ENCODE measurements at regions not wholly inside any gene's neighbourhood (a gene's known extent, or its start where the extent isn't known, plus 50 kb on each side); places are given as distances from the start of the nearest gene placed in this dataset.

- ATAC-seq (replicated peaks; ENCODE audit: extremely low read depth, poor library complexity, severe bottlenecking), result no peak
- Mint-ChIP-seq H3K4me1 (no peaks in the 10 kb centered on the region), H3K27ac (ENCODE audit: low read depth) (no peak overlapping the region)
These were observed 99.2 kb upstream of the VRK2 start for GRCh38 chr2:57947398-57947797.

DNA sequence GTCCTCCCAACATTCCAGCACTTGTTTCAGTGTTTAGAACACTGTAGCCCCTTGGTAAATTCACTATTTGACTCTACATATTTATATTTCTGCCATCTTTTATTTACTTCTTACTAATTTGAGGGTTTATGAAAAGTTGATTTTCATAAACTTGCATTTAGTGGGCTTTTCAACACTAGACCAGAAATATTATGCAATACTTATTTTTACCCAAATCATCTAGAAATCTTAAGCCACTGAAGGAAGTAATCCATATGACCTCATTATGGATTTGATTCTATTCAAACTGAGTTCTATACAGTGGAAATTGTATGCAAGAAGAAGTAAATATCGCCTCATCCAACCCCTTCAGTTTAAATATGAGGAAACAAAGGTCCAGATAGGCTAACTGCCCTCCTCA, 92.6 kb upstream of the VRK2 start:
- Mint-ChIP-seq H3K4me3 (no peak overlapping the region), H3K9me3 (no peaks in the 10 kb centered on the region), H3K27me3 (no peaks in the 10 kb centered on the region), H3K4me1 (no peaks in the 10 kb centered on the region), H3K36me3 (ENCODE audit: insufficient read depth) (no peaks in the 10 kb centered on the region), H3K27ac (ENCODE audit: low read depth) (no peak overlapping the region)
- DNase-seq (ENCODE audit: low spot score in 2 of 2) (no peak), ATAC-seq (replicated peaks; ENCODE audit: extremely low read depth, poor library complexity, severe bottlenecking) (no peak)

More at GRCh38 chr2:57947398-57947797, 99.2 kb upstream of the VRK2 start:
- no peak for DNase-seq (ENCODE audit: low spot score in 2 of 2)
- Mint-ChIP-seq H3K27me3 (no peaks in the 10 kb centered on the region), H3K4me3 (no peak overlapping the region), H3K9me3 (no peaks in the 10 kb centered on the region), H3K36me3 (ENCODE audit: insufficient read depth) (no peaks in the 10 kb centered on the region)

DNA sequence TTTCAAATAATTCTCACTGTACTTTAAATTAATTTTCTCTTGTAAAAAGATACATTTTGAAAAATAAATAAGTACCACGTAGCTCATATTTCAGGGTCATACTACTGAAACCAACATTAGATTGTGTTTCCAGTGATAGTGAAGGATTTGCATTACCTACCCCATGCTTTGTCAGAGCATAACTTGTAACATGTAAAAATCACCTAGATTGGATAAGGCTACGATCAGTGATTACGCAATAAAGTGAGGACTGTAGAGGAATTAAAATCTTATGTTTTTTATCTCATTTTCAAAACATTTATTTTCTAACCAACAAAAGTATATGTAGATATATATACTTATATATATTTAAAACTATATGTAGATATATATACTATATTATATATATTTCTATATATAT, 89.4 kb upstream of the VRK2 start:
- no peaks in the 10 kb centered on the region for H3K9me3 Mint-ChIP-seq
- H3K27ac Mint-ChIP-seq (ENCODE audit: low read depth), result no peak overlapping the region
- H3K36me3 Mint-ChIP-seq (ENCODE audit: insufficient read depth), result no peaks in the 10 kb centered on the region
- H3K27me3 Mint-ChIP-seq, result no peaks in the 10 kb centered on the region
- no peak overlapping the region for H3K4me3 Mint-ChIP-seq
- DNase-seq (ENCODE audit: low spot score in 2 of 2), result no peak
- no peaks in the 10 kb centered on the region for H3K4me1 Mint-ChIP-seq
- no peak for ATAC-seq (replicated peaks; ENCODE audit: extremely low read depth, poor library complexity, severe bottlenecking)

DNA sequence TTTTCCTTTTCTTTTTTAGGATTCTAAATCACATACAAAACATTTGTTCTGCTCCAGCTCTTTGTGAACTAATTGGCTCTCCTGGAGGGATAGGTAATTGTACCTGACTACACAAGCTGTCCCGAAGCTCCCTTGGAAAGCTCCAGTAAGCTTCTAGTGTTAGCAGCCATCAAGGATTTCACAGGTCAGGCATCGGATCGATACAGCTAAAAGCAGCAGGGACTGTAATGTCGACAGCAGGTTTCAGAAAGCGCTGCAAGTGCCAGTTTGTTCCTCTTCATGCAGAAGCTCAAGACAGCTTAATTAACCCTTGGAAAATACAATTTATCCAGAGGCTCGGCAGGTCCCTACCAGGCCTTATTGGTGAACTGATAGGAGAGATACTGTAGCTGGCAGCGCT, 87.2 kb upstream of the VRK2 start:
- ATAC-seq (replicated peaks; ENCODE audit: extremely low read depth, poor library complexity, severe bottlenecking) (no peak), DNase-seq (ENCODE audit: low spot score in 2 of 2) (no peak)
- no peaks in the 10 kb centered on the region for H3K4me1 Mint-ChIP-seq
- no peaks in the 10 kb centered on the region for H3K9me3 Mint-ChIP-seq
- no peak overlapping the region for H3K4me3 Mint-ChIP-seq
- H3K36me3 Mint-ChIP-seq (ENCODE audit: insufficient read depth), result no peaks in the 10 kb centered on the region
- H3K27me3 Mint-ChIP-seq, result no peaks in the 10 kb centered on the region
- H3K27ac Mint-ChIP-seq (ENCODE audit: low read depth), result no peak overlapping the region

GRCh38 chr2:57962861-57963260, 83.7 kb upstream of the VRK2 start:
- Mint-ChIP-seq H3K9me3 (no peaks in the 10 kb centered on the region), H3K27ac (ENCODE audit: low read depth) (no peak overlapping the region), H3K36me3 (ENCODE audit: insufficient read depth) (no peaks in the 10 kb centered on the region), H3K27me3 (no peaks in the 10 kb centered on the region), H3K4me3 (no peak overlapping the region), H3K4me1 (no peaks in the 10 kb centered on the region)
- DNase-seq (ENCODE audit: low spot score in 2 of 2), result no peak
- ATAC-seq (replicated peaks; ENCODE audit: extremely low read depth, poor library complexity, severe bottlenecking), result no peak

DNA sequence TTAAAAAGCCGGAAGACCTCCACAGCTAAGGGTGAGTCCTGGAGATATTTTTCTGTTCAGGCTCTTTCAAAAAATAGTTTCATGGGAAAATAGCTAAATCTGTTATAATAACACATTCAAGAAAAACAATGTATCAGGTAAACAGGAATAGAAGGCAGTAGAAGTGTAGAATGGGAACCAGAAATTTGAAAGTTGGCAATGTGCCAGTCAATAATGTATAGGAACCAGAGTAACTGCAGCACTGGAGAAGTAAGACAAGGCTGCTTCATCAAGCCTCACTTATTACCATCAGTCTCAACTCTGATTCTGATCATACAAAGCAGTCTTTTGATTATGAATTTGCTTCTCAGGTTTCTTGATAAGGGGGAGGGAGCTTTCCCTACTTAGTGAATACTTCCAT, 81.4 kb upstream of the VRK2 start:
- Mint-ChIP-seq H3K27me3 (no peaks in the 10 kb centered on the region), H3K4me3 (no peak overlapping the region), H3K27ac (ENCODE audit: low read depth) (no peak overlapping the region), H3K36me3 (ENCODE audit: insufficient read depth) (no peaks in the 10 kb centered on the region), H3K4me1 (no peaks in the 10 kb centered on the region), H3K9me3 (no peaks in the 10 kb centered on the region)
- no peak for ATAC-seq (replicated peaks; ENCODE audit: extremely low read depth, poor library complexity, severe bottlenecking)
- no peak for DNase-seq (ENCODE audit: low spot score in 2 of 2)

DNA sequence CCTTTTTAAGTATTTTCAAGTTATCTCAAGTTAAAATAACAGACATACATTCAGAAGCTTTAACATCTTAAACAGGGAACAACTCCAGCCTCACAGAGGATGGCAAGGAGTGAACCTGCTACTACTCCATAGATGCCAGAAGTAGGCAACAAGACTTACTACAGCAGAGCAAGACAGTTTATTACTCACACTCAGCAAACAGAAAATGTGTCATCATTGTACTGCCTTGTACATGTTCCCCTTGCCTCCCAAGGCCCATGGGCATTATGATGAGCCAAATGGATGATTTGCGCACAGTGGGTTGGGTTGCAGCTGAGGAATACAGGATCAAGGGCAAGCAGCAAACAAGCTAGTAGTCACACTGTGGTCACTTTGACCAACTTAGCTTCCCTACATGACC, 80.6 kb upstream of the VRK2 start:
- Mint-ChIP-seq H3K36me3 (ENCODE audit: insufficient read depth) (no peaks in the 10 kb centered on the region), H3K9me3 (no peaks in the 10 kb centered on the region), H3K4me1 (no peaks in the 10 kb centered on the region), H3K27ac (ENCODE audit: low read depth) (no peak overlapping the region), H3K4me3 (no peak overlapping the region), H3K27me3 (no peaks in the 10 kb centered on the region)
- ATAC-seq (replicated peaks; ENCODE audit: extremely low read depth, poor library complexity, severe bottlenecking) (no peak), DNase-seq (ENCODE audit: low spot score in 2 of 2) (no peak)

DNA sequence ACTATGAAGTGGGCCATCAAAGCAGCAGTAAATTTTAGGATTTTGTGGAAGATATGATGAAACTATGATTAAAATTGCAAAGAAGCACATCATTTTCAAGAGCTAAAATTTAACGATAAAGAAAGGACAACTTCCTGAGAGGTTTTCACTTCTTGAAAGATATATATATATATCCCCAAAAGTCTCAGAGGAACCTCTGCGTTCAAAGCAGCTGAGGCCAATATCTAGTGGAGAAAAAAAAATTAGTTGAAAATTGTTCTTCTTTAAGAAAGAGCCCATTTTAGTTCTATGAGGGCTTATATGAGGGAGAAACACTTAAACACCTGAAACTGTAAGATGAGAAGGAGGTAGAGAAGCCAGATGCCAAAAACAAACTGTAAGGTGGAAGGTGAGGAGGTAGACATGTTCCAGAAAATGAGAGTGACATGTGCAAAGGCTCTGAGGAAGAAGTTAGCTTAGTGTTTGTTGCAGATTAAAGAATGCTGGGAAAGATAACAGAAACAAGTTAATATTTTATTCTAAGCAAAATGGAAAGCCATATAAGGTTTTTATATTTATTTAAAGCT, 72.9 kb upstream of the VRK2 start:
- Mint-ChIP-seq H3K4me3 (no peak overlapping the region), H3K4me1 (no peaks in the 10 kb centered on the region)

DNA sequence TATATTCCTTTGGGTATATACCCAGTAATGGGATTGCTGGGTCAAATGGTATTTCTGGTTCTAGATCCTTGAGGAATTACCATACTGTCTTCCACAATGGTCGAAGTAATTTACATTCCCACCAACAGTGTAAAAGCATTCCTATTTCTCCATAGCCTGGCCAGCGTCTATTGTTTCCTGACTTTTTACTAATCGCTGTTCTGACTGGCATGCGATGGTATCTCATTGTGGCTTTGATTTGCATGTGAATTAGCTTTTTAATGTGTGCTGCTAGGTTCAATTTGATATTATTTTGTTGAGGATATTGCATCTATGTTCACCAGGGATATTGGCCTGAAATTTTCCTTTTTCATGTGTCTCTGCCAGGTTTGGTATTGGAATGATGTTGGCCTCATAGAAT, 67.4 kb upstream of the VRK2 start:
- Mint-ChIP-seq H3K36me3 (ENCODE audit: insufficient read depth) (no peaks in the 10 kb centered on the region), H3K4me3 (no peak overlapping the region), H3K27ac (ENCODE audit: low read depth) (no peak overlapping the region), H3K27me3 (peaks cover 44% of the 10 kb centered on the region), H3K4me1 (no peaks in the 10 kb centered on the region), H3K9me3 (peaks cover 5% of the 10 kb centered on the region)
- no peak for DNase-seq (ENCODE audit: low spot score in 2 of 2)
- no peak for ATAC-seq (replicated peaks; ENCODE audit: extremely low read depth, poor library complexity, severe bottlenecking)

More for the DNA sequence above, 72.9 kb upstream of the VRK2 start:
- H3K27me3 Mint-ChIP-seq, result no peaks in the 10 kb centered on the region
- H3K27ac Mint-ChIP-seq (ENCODE audit: low read depth), result no peak overlapping the region
- H3K9me3 Mint-ChIP-seq, result no peaks in the 10 kb centered on the region
- no peaks in the 10 kb centered on the region for H3K36me3 Mint-ChIP-seq (ENCODE audit: insufficient read depth)
- no peak for ATAC-seq (replicated peaks; ENCODE audit: extremely low read depth, poor library complexity, severe bottlenecking)
- no peak for DNase-seq (ENCODE audit: low spot score in 2 of 2)

- H3K27me3 Mint-ChIP-seq, result peaks cover 44% of the 10 kb centered on the region
- no peaks in the 10 kb centered on the region for H3K36me3 Mint-ChIP-seq (ENCODE audit: insufficient read depth)
- H3K9me3 Mint-ChIP-seq, result peaks cover 5% of the 10 kb centered on the region
- no peaks in the 10 kb centered on the region for H3K4me1 Mint-ChIP-seq
- ATAC-seq (replicated peaks; ENCODE audit: extremely low read depth, poor library complexity, severe bottlenecking) (no peak), DNase-seq (ENCODE audit: low spot score in 2 of 2) (no peak)
- no peak overlapping the region for H3K27ac Mint-ChIP-seq (ENCODE audit: low read depth)
- H3K4me3 Mint-ChIP-seq, result no peak overlapping the region
These were observed 65.4 kb upstream of the VRK2 start for GRCh38 chr2:57981083-57981768.

GRCh38 chr2:57987835-57988573, 58.6 kb upstream of the VRK2 start:
- Mint-ChIP-seq H3K4me3 (no peak overlapping the region), H3K27ac (ENCODE audit: low read depth) (no peak overlapping the region), H3K9me3 (peaks cover 2% of the 10 kb centered on the region), H3K27me3 (peaks cover 9% of the 10 kb centered on the region), H3K4me1 (no peaks in the 10 kb centered on the region), H3K36me3 (ENCODE audit: insufficient read depth) (no peaks in the 10 kb centered on the region)
- ATAC-seq (replicated peaks; ENCODE audit: extremely low read depth, poor library complexity, severe bottlenecking) (no peak), DNase-seq (ENCODE audit: low spot score in 2 of 2) (no peak)

GRCh38 chr2:57990118-57990725, 56.4 kb upstream of the VRK2 start:
- no peaks in the 10 kb centered on the region for H3K27me3 Mint-ChIP-seq
- no peaks in the 10 kb centered on the region for H3K36me3 Mint-ChIP-seq (ENCODE audit: insufficient read depth)
- no peaks in the 10 kb centered on the region for H3K4me1 Mint-ChIP-seq
- H3K9me3 Mint-ChIP-seq, result no peaks in the 10 kb centered on the region
- ATAC-seq (replicated peaks; ENCODE audit: extremely low read depth, poor library complexity, severe bottlenecking) (no peak), DNase-seq (ENCODE audit: low spot score in 2 of 2) (no peak)
- no peak overlapping the region for H3K4me3 Mint-ChIP-seq
- no peak overlapping the region for H3K27ac Mint-ChIP-seq (ENCODE audit: low read depth)
